ENCODE measurements at regions not wholly inside any gene's neighbourhood (a gene's known extent, or its start where the extent isn't known, plus 50 kb on each side); places are given as distances from the start of the nearest gene placed in this dataset.

- Histone ChIP-seq H3K27ac (ENCODE audit: low read depth in 1 of 2, low read length in 1 of 2) (no peak overlapping the region), H3K4me1 (ENCODE audit: control insufficient read depth in 5 of 5, insufficient read depth in 5 of 5, low read length in 5 of 5) (peaks cover 0 to 29% (median 10%) of the 10 kb centered on the region in 5 donors), H3K36me3 (ENCODE audit: control insufficient read depth in 4 of 4, insufficient read depth in 4 of 4, low read length in 4 of 4) (no peaks in the 10 kb centered on the region), H3K27me3 (ENCODE audit: control insufficient read depth in 3 of 3, insufficient read depth in 3 of 3, low read length in 2 of 3) (no peaks in the 10 kb centered on the region), H3K4me3 (no peak overlapping the region), H3K9ac (ENCODE audit: insufficient read depth in 1 of 2, low read length in 2 of 2) (no peak overlapping the region), H3K9me3 (ENCODE audit: control insufficient read depth in 4 of 4, insufficient read depth in 3 of 4, low read length in 3 of 4) (no peaks in the 10 kb centered on the region)
- TF ChIP-seq CTCF (IDR thresholded peaks at IDR 0.05; ENCODE audit: control extremely low read depth, extremely low read depth), result no peak
- DNase-seq, result no peak
- WGBS, 2 donors, result 80 to 84% methylated on average over 6 of the region's 6 CpGs
- no peak for ATAC-seq (ENCODE audit: insufficient read depth, low FRiP score)
These were observed 304.5 kb downstream of the PRL start for GRCh38 chr6:21992178-21992967.

GRCh38 chr6:21993841-21994240 is 303.0 kb downstream of the PRL start:
- DNase-seq (no peak), ATAC-seq (ENCODE audit: insufficient read depth, low FRiP score) (no peak)
- Histone ChIP-seq H3K9me3 (ENCODE audit: control insufficient read depth in 4 of 4, insufficient read depth in 3 of 4, low read length in 3 of 4) (no peaks in the 10 kb centered on the region), H3K36me3 (ENCODE audit: control insufficient read depth in 4 of 4, insufficient read depth in 4 of 4, low read length in 4 of 4) (no peaks in the 10 kb centered on the region), H3K27me3 (ENCODE audit: control insufficient read depth in 3 of 3, insufficient read depth in 3 of 3, low read length in 2 of 3) (no peaks in the 10 kb centered on the region), H3K4me3 (no peak overlapping the region), H3K9ac (ENCODE audit: insufficient read depth in 1 of 2, low read length in 2 of 2) (no peak overlapping the region), H3K4me1 (ENCODE audit: control insufficient read depth in 5 of 5, insufficient read depth in 5 of 5, low read length in 5 of 5) (peaks cover 0 to 34% (median 14%) of the 10 kb centered on the region in 5 donors), H3K27ac (ENCODE audit: low read depth in 1 of 2, low read length in 1 of 2) (no peak overlapping the region)
- TF ChIP-seq CTCF (IDR thresholded peaks at IDR 0.05; ENCODE audit: control extremely low read depth, extremely low read depth), result no peak
- 86 to 88% methylated on average over 2 of the region's 2 CpGs for WGBS, 2 donors

GRCh38 chr6:21994821-21995220 is 302.0 kb downstream of the PRL start:
- DNase-seq, result no peak
- WGBS, 2 donors, result 92 to 97% methylated on average over 1 of the region's 1 CpG
- no peak overlapping the region for H3K9ac ChIP-seq (ENCODE audit: insufficient read depth in 1 of 2, low read length in 2 of 2)
- no peak overlapping the region for H3K4me3 ChIP-seq
- H3K36me3 ChIP-seq (ENCODE audit: control insufficient read depth in 4 of 4, insufficient read depth in 4 of 4, low read length in 4 of 4), result no peaks in the 10 kb centered on the region
- no peak overlapping the region for H3K27ac ChIP-seq (ENCODE audit: low read depth in 1 of 2, low read length in 1 of 2)
- no peak for TF ChIP-seq CTCF (IDR thresholded peaks at IDR 0.05; ENCODE audit: control extremely low read depth, extremely low read depth)
- no peak for ATAC-seq (ENCODE audit: insufficient read depth, low FRiP score)
- no peaks in the 10 kb centered on the region for H3K27me3 ChIP-seq (ENCODE audit: control insufficient read depth in 3 of 3, insufficient read depth in 3 of 3, low read length in 2 of 3)
- H3K4me1 ChIP-seq (ENCODE audit: control insufficient read depth in 5 of 5, insufficient read depth in 5 of 5, low read length in 5 of 5), result peaks cover 0 to 40% (median 18%) of the 10 kb centered on the region in 5 donors
- H3K9me3 ChIP-seq (ENCODE audit: control insufficient read depth in 4 of 4, insufficient read depth in 3 of 4, low read length in 3 of 4), result no peaks in the 10 kb centered on the region

All from lung (tissue), 11 donors.